Fibroblast of skin of right quadriceps (primary cell): ENCODE measurements at regions not wholly inside any gene's neighbourhood (a gene's known extent, or its start where the extent isn't known, plus 50 kb on each side); places are given as distances from the start of the nearest gene placed in this dataset.

Experiments
- DNase-seq: peaks from one replicate; pipeline ENCODE4 v3.0.0-alpha.2; 2013

- peak; percentile 71 for DNase-seq
Observed at GRCh38 chr10:118173296-118173695, 126.6 kb upstream of the RAB11FIP2 start.

- DNase-seq, result peak; percentile 43
Observed at GRCh38 chr10:118171861-118172260, 125.1 kb upstream of the RAB11FIP2 start.

- peak; percentile 85 for DNase-seq
Observed at GRCh38 chr10:118167056-118167700, 120.4 kb upstream of the RAB11FIP2 start.

- DNase-seq, result peak; percentile 40
Observed at GRCh38 chr10:118163217-118163616, 116.5 kb upstream of the RAB11FIP2 start.

GRCh38 chr10:118161461-118162246, 114.9 kb upstream of the RAB11FIP2 start:
- DNase-seq, result no peak

- DNase-seq, result no peak
Observed at GRCh38 chr10:118153287-118153686, 106.5 kb upstream of the RAB11FIP2 start.

- no peak for DNase-seq
Observed at GRCh38 chr10:118151461-118151860, 104.7 kb upstream of the RAB11FIP2 start.

GRCh38 chr10:118148247-118148646, 101.5 kb upstream of the RAB11FIP2 start:
- no peak for DNase-seq

- DNase-seq, result no peak
Observed at GRCh38 chr10:118145256-118145655, 98.5 kb upstream of the RAB11FIP2 start.

- DNase-seq, result no peak
Observed at GRCh38 chr10:118141471-118141870, 94.7 kb upstream of the RAB11FIP2 start.

GRCh38 chr10:118139321-118139720, 92.6 kb upstream of the RAB11FIP2 start:
- peak; percentile 52 for DNase-seq

GRCh38 chr10:118128675-118129074, 81.9 kb upstream of the RAB11FIP2 start:
- no peak for DNase-seq

- DNase-seq, result no peak
Observed at GRCh38 chr10:118118716-118119115, 72.0 kb upstream of the RAB11FIP2 start.

GRCh38 chr10:118116715-118117449, 70.1 kb upstream of the RAB11FIP2 start:
- peak; percentile 2 for DNase-seq

GRCh38 chr10:118116362-118116714, 69.6 kb upstream of the RAB11FIP2 start:
- DNase-seq, result no peak

GRCh38 chr10:118115701-118116100, 69.0 kb upstream of the RAB11FIP2 start:
- DNase-seq, result no peak

GRCh38 chr10:118114992-118115391, 68.3 kb upstream of the RAB11FIP2 start:
- no peak for DNase-seq

- DNase-seq, result no peak
Observed at GRCh38 chr10:118112543-118113125, 65.9 kb upstream of the RAB11FIP2 start.

- DNase-seq, result no peak
Observed at GRCh38 chr10:118110750-118111149, 64.0 kb upstream of the RAB11FIP2 start.

- peak; percentile 28 for DNase-seq
Observed at GRCh38 chr10:118108194-118109026, 61.7 kb upstream of the RAB11FIP2 start.

- no peak for DNase-seq
Observed at GRCh38 chr10:118107541-118107940, 60.8 kb upstream of the RAB11FIP2 start.

GRCh38 chr10:118107040-118107439, 60.3 kb upstream of the RAB11FIP2 start:
- peak; percentile 16 for DNase-seq
